ENCODE measurements at regions not wholly inside any gene's neighbourhood (a gene's known extent, or its start where the extent isn't known, plus 50 kb on each side); places are given as distances from the start of the nearest gene placed in this dataset.

GRCh38 chr17:33944826-33945225 is 310.3 kb upstream of the CCL2 start:
- H3K4me3 ChIP-seq (ENCODE audit: low read depth, low read length): no peak overlapping the region
- DNase-seq (ENCODE audit: low read depth): no peak
- no peak for TF ChIP-seq CTCF (IDR thresholded peaks at IDR 0.05; ENCODE audit: insufficient read depth, low read depth, low read length, missing control alignments)

GRCh38 chr17:33945646-33946546 is 309.2 kb upstream of the CCL2 start:
- DNase-seq (ENCODE audit: low read depth): no peak
- no peak overlapping the region for H3K4me3 ChIP-seq (ENCODE audit: low read depth, low read length)
- no peak for TF ChIP-seq CTCF (IDR thresholded peaks at IDR 0.05; ENCODE audit: insufficient read depth, low read depth, low read length, missing control alignments)

GRCh38 chr17:33947762-33948161 is 307.3 kb upstream of the CCL2 start:
- DNase-seq (ENCODE audit: low read depth): no peak
- no peak for TF ChIP-seq CTCF (IDR thresholded peaks at IDR 0.05; ENCODE audit: insufficient read depth, low read depth, low read length, missing control alignments)
- H3K4me3 ChIP-seq (ENCODE audit: low read depth, low read length): no peak overlapping the region

GRCh38 chr17:33948309-33948708 is 306.8 kb upstream of the CCL2 start:
- TF ChIP-seq CTCF (IDR thresholded peaks at IDR 0.05; ENCODE audit: insufficient read depth, low read depth, low read length, missing control alignments): no peak
- no peak overlapping the region for H3K4me3 ChIP-seq (ENCODE audit: low read depth, low read length)
- no peak for DNase-seq (ENCODE audit: low read depth)

GRCh38 chr17:33949100-33949499 is 306.0 kb upstream of the CCL2 start:
- peak; percentile 19 for TF ChIP-seq CTCF (IDR thresholded peaks at IDR 0.05; ENCODE audit: insufficient read depth, low read depth, low read length, missing control alignments)
- no peak overlapping the region for H3K4me3 ChIP-seq (ENCODE audit: low read depth, low read length)
- DNase-seq (ENCODE audit: low read depth): no peak

DNA sequence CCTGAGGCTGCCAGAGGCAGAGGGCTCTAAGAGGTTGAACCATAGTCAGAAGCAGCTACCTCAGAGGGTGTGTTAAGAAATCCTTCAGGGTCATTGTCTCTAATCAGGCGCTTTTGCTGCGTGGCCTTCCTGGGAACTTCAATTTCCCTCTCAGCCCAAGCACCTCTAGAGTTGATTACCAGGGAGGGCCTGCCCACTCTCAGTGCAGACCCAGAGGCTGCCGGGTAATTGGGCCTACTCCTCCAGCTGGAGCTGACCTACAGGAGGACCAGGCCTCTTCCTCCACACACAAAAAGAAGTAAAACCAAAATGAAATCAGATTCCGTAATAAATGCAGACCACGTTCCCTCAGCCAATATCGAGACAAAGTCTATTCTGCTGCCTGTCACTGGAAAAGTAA is 305.0 kb upstream of the CCL2 start:
- DNase-seq (ENCODE audit: low read depth): no peak
- no peak overlapping the region for H3K4me3 ChIP-seq (ENCODE audit: low read depth, low read length)
- TF ChIP-seq CTCF (IDR thresholded peaks at IDR 0.05; ENCODE audit: insufficient read depth, low read depth, low read length, missing control alignments): no peak

GRCh38 chr17:33952425-33952824 is 302.7 kb upstream of the CCL2 start:
- H3K4me3 ChIP-seq (ENCODE audit: low read depth, low read length): no peak overlapping the region
- TF ChIP-seq CTCF (IDR thresholded peaks at IDR 0.05; ENCODE audit: insufficient read depth, low read depth, low read length, missing control alignments): no peak
- no peak for DNase-seq (ENCODE audit: low read depth)

Data from GM12865 (cell line).